ENCODE measurements at regions not wholly inside any gene's neighbourhood (a gene's known extent, or its start where the extent isn't known, plus 50 kb on each side); places are given as distances from the start of the nearest gene placed in this dataset.

DNA sequence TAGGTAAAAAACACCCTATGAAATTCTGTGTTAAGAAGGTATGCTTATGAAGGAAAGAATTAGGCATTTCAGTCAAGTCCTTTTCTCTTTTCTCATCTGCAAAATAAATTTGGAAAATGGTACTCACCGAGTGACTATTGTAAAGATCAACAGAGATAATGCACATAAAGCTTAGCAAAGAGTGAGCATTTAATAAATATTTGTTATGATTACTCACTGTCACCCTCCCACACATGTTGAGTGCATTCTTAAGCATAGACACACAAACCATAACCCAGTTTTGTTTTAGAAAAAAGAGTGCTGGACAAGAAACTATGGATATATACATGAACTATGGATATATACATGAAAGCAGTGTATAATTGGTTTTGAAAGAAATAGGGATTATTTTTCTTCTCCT, 54.7 kb upstream of the PRLR start:
- Histone ChIP-seq H3K27me3 (ENCODE audit: insufficient read depth, low read depth) (no peaks in the 10 kb centered on the region), H3K27ac (no peak overlapping the region), H3K9ac (no peak overlapping the region), H2AFZ (ENCODE audit: low read depth) (no peak overlapping the region), H4K20me1 (ENCODE audit: insufficient read depth) (no peaks in the 10 kb centered on the region), H3K4me1 (ENCODE audit: low read depth, poor library complexity, severe bottlenecking) (peaks cover 14% of the 10 kb centered on the region), H3K4me3 (IDR thresholded peaks at IDR 0.05; ENCODE audit: insufficient read depth, low read depth, low read length) (no peak overlapping the region), H3K4me2 (no peak overlapping the region), H3K36me3 (ENCODE audit: insufficient read depth) (no peaks in the 10 kb centered on the region), H3K79me2 (ENCODE audit: insufficient read depth, low read depth) (no peaks in the 10 kb centered on the region)
- TF ChIP-seq, protein P1, sequence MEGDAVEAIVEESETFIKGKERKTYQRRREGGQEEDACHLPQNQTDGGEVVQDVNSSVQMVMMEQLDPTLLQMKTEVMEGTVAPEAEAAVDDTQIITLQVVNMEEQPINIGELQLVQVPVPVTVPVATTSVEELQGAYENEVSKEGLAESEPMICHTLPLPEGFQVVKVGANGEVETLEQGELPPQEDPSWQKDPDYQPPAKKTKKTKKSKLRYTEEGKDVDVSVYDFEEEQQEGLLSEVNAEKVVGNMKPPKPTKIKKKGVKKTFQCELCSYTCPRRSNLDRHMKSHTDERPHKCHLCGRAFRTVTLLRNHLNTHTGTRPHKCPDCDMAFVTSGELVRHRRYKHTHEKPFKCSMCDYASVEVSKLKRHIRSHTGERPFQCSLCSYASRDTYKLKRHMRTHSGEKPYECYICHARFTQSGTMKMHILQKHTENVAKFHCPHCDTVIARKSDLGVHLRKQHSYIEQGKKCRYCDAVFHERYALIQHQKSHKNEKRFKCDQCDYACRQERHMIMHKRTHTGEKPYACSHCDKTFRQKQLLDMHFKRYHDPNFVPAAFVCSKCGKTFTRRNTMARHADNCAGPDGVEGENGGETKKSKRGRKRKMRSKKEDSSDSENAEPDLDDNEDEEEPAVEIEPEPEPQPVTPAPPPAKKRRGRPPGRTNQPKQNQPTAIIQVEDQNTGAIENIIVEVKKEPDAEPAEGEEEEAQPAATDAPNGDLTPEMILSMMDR (conservative IDR thresholded peaks at IDR 0.05; ENCODE audit: low read depth, low read length), result no peak

- Histone ChIP-seq H3K36me3 (ENCODE audit: insufficient read depth) (no peaks in the 10 kb centered on the region), H3K4me2 (no peak overlapping the region), H3K4me3 (IDR thresholded peaks at IDR 0.05; ENCODE audit: insufficient read depth, low read depth, low read length) (no peak overlapping the region), H3K27me3 (ENCODE audit: insufficient read depth, low read depth) (no peaks in the 10 kb centered on the region), H3K79me2 (ENCODE audit: insufficient read depth, low read depth) (no peaks in the 10 kb centered on the region), H2AFZ (ENCODE audit: low read depth) (no peak overlapping the region), H4K20me1 (ENCODE audit: insufficient read depth) (no peaks in the 10 kb centered on the region), H3K9ac (no peak overlapping the region), H3K4me1 (ENCODE audit: low read depth, poor library complexity, severe bottlenecking) (peaks cover 14% of the 10 kb centered on the region), H3K27ac (no peak overlapping the region)
- TF ChIP-seq, protein P1 (conservative IDR thresholded peaks at IDR 0.05; ENCODE audit: low read depth, low read length), result no peak
Measured at GRCh38 chr5:35284364-35284763, 54.1 kb upstream of the PRLR start.

- TF ChIP-seq, protein P1 (conservative IDR thresholded peaks at IDR 0.05; ENCODE audit: low read depth, low read length), result no peak
- H3K4me2 ChIP-seq, result no peak overlapping the region
- no peak overlapping the region for H3K27ac ChIP-seq
- no peaks in the 10 kb centered on the region for H3K36me3 ChIP-seq (ENCODE audit: insufficient read depth)
- no peak overlapping the region for H3K9ac ChIP-seq
- H3K4me3 ChIP-seq (IDR thresholded peaks at IDR 0.05; ENCODE audit: insufficient read depth, low read depth, low read length), result no peak overlapping the region
- H2AFZ ChIP-seq (ENCODE audit: low read depth), result no peak overlapping the region
- H3K79me2 ChIP-seq (ENCODE audit: insufficient read depth, low read depth), result no peaks in the 10 kb centered on the region
- H3K4me1 ChIP-seq (ENCODE audit: low read depth, poor library complexity, severe bottlenecking), result peaks cover 14% of the 10 kb centered on the region
- no peaks in the 10 kb centered on the region for H4K20me1 ChIP-seq (ENCODE audit: insufficient read depth)
- H3K27me3 ChIP-seq (ENCODE audit: insufficient read depth, low read depth), result no peaks in the 10 kb centered on the region
Measured at GRCh38 chr5:35282810-35283209, 52.5 kb upstream of the PRLR start.

DNA sequence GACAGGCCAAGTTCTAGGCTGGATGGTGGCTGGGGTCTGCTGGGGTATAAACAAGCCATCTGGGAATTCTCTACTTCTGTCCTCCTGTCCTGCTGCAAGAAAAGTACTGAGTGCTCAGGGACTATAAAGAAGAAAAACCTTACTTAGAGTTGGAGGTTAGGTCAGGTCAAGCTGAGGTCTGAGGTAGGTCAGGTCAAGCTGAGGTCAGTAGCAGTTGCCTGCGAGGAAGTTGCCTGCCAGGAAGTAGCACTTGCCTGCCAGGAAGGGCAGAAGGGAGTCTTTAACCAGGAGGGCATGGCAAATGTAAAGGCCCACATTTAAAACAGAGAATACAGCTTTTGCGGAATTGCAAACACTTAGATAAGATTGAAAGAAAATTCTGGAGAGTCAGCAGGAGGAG, 51.3 kb upstream of the PRLR start:
- H3K27me3 ChIP-seq (ENCODE audit: insufficient read depth, low read depth), result no peaks in the 10 kb centered on the region
- H3K27ac ChIP-seq, result no peak overlapping the region
- no peak overlapping the region for H3K9ac ChIP-seq
- no peaks in the 10 kb centered on the region for H3K36me3 ChIP-seq (ENCODE audit: insufficient read depth)
- no peak overlapping the region for H3K4me2 ChIP-seq
- TF ChIP-seq, protein P1 (conservative IDR thresholded peaks at IDR 0.05; ENCODE audit: low read depth, low read length), result no peak
- H4K20me1 ChIP-seq (ENCODE audit: insufficient read depth), result no peaks in the 10 kb centered on the region
- no peaks in the 10 kb centered on the region for H3K79me2 ChIP-seq (ENCODE audit: insufficient read depth, low read depth)
- peaks cover 14% of the 10 kb centered on the region for H3K4me1 ChIP-seq (ENCODE audit: low read depth, poor library complexity, severe bottlenecking)
- H2AFZ ChIP-seq (ENCODE audit: low read depth), result no peak overlapping the region
- H3K4me3 ChIP-seq (IDR thresholded peaks at IDR 0.05; ENCODE audit: insufficient read depth, low read depth, low read length), result no peak overlapping the region

Measured in KMS-11 (cell line).